GM12891 (cell line): ENCODE measurements at regions not wholly inside any gene's neighbourhood (a gene's known extent, or its start where the extent isn't known, plus 50 kb on each side); places are given as distances from the start of the nearest gene placed in this dataset.
"Not testable (repeated sequence)": the region's sequence is repeated elsewhere in the genome, so short reads cannot be mapped to it uniquely, and the experiment has no call there.

Experiments
- DNase-seq: peaks from one replicate; pipeline ENCODE4 v3.0.0; 2011; ENCODE audit warnings: low spot score; ENCODE audit not compliant: insufficient read length
- FAIRE-seq: peaks from 2 replicates; lab custom pipeline; 2011; peaks lifted over from hg19 to GRCh38; lab: Jason Lieb, UNC
- PAX5 ChIP-seq: IDR thresholded peaks from 2 replicates; pipeline ENCODE4 v1.6.1; 2011; ENCODE audit warnings: low read length, moderate library complexity, mild to moderate bottlenecking; ENCODE audit not compliant: insufficient read depth, severe bottlenecking
- POLR2A ChIP-seq: IDR thresholded peaks from 2 replicates; pipeline ENCODE4 v1.6.1; 2011; ENCODE audit warnings: low read depth, low read length, control low read depth
- POLR2AphosphoS5 ChIP-seq: IDR thresholded peaks from 2 replicates; pipeline ENCODE4 v1.6.1; 2011; ENCODE audit warnings: low read depth, low read length, control low read depth
- POU2F2 ChIP-seq: IDR thresholded peaks from 2 replicates; pipeline ENCODE4 v1.6.1; 2011; ENCODE audit warnings: low read depth, mild to moderate bottlenecking, control low read depth, low read length, moderate library complexity
- SPI1 ChIP-seq: IDR thresholded peaks from 2 replicates; pipeline ENCODE4 v1.6.1; 2011; ENCODE audit warnings: low read depth, low read length, control low read depth
- TAF1 ChIP-seq: IDR thresholded peaks from 2 replicates; pipeline ENCODE4 v1.6.1; 2011; ENCODE audit warnings: low read depth, low read length, control low read depth

GRCh38 chr13:90246687-90247345, 1100.7 kb upstream of the MIR17HG start:
- TF ChIP-seq POLR2AphosphoS5 (no peak), TAF1 (no peak), SPI1 (no peak), POU2F2 (no peak), PAX5 (no peak), POLR2A (no peak)
- DNase-seq (no peak), FAIRE-seq (no peak)

DNA sequence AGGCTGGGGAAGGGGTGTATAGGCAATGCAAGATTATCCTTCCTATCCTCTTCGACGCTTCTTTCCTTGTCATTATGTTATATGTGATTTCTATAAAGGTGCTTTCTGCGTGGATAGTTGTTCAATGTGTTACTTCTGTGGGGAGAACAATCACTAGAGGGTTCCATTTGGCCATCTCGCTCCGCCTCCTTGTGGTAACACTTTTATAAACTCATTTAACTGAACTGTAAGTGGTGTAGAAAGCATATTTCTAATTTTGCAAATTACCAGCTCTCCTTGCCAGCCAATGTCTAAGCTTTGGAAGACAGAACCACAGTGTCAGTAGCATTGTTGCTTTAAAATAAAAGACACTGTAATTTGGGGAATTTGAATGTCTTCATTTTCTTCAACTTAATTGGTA, 1093.7 kb upstream of the MIR17HG start:
- no peak for FAIRE-seq
- DNase-seq: no peak
- TF ChIP-seq POLR2AphosphoS5 (no peak), POU2F2 (no peak), PAX5 (no peak), POLR2A (no peak), TAF1 (no peak), SPI1 (no peak)

- FAIRE-seq (no peak), DNase-seq (no peak)
- no peak for TF ChIP-seq SPI1
- TF ChIP-seq POLR2A: no peak
Measured at GRCh38 chr13:90254437-90254836, 1093.0 kb upstream of the MIR17HG start.

DNA sequence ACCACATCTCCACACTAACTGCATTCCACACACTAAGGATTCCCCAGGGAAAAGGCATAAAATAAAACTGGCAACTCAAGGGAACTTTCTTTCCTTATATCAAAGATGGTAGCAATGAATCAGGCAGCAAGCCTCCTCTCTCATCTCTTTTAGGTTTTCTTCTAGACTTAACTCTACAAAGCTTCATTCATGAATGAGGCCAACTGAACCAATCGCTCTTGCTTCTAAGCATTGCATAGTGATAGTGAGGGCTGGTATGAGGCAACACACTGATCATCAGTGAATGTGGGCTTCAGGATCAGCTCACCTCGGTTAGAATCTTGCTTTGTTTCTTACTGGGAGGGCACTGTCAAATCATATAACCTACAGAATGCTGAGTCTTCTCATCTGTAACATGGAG, 1090.7 kb upstream of the MIR17HG start:
- DNase-seq (no peak), FAIRE-seq (no peak)
- no peak for TF ChIP-seq SPI1
- no peak for TF ChIP-seq POLR2A
- TF ChIP-seq PAX5: no peak
- TF ChIP-seq POLR2AphosphoS5: no peak
- no peak for TF ChIP-seq TAF1
- TF ChIP-seq POU2F2: no peak

GRCh38 chr13:90258129-90258528, 1089.4 kb upstream of the MIR17HG start:
- DNase-seq (no peak), FAIRE-seq (no peak)
- TF ChIP-seq SPI1 (no peak), POU2F2 (no peak), POLR2AphosphoS5 (no peak)

DNA sequence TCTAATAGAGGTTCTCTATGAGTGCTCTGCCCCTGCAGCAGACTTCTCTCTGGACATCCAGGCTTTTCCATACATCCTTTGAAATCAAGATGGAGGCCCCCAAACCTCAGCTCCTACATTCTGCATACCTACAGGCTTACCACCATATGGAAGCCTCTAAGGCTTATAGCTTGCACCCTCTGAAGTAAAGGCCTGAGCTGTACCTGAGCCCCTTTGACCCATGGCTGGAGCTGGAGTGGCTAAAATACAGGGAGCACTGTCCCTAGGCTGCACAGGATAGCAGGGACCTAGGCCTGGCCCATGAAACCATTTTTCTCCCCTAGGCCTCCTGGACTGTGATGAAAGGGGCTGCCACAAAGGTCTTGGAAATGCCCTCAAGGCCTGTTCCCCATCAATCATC, 1086.1 kb upstream of the MIR17HG start:
- TF ChIP-seq POLR2AphosphoS5 (no peak), TAF1 (no peak), PAX5 (no peak), SPI1 (no peak), POU2F2 (no peak), POLR2A (no peak)
- FAIRE-seq (no peak), DNase-seq (no peak)

- TF ChIP-seq POLR2A (no peak), POU2F2 (no peak), TAF1 (no peak), POLR2AphosphoS5 (no peak), PAX5 (no peak), SPI1 (no peak)
Measured at GRCh38 chr13:90270226-90270625, 1077.3 kb upstream of the MIR17HG start.

DNA sequence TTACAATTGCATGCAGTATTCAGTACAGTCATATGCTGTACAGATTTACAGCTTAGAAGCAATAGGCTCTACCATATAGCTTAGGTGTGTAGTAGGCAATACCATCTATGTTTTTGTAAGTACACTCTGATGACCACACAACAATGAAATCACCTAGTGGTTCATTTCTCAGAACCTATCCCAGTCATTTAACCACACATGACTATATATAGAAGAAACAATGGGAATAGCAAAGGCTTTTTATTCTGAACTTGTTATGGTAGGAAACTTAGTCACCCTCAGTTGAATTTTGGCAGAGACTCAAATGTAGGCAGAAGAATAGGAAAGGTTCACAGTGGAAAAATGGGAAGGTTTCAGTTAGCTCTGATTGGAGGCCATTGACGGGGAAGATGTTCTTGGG, 1075.1 kb upstream of the MIR17HG start:
- no peak for DNase-seq
- no peak for FAIRE-seq
- TF ChIP-seq POLR2AphosphoS5: no peak
- no peak for TF ChIP-seq SPI1
- no peak for TF ChIP-seq TAF1
- TF ChIP-seq PAX5: no peak
- no peak for TF ChIP-seq POLR2A
- TF ChIP-seq POU2F2: no peak

More at GRCh38 chr13:90270226-90270625, 1077.3 kb upstream of the MIR17HG start:
- no peak for DNase-seq
- FAIRE-seq: no peak

DNA sequence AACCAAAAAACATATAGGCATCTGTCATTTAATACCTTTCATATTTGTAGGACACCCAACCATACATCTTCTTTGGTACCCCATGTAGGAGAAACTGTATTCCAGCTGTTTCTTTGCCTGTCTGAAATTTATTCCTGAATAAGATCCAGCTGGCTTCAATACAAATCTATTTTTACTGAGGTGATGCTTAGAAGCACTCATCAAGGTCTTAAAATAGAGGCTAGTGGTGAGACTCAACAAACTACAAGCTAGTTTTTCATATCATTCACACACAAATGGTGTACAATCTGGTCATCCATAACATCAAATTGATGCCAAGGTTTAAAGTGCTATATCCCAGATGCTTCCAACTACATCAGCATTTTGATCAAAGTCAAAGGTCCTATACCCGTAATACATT, 1071.3 kb upstream of the MIR17HG start:
- FAIRE-seq: no peak
- DNase-seq: no peak
- TF ChIP-seq POLR2A (no peak), POU2F2 (no peak), TAF1 (no peak), SPI1 (no peak), POLR2AphosphoS5 (no peak), PAX5 (no peak)

DNA sequence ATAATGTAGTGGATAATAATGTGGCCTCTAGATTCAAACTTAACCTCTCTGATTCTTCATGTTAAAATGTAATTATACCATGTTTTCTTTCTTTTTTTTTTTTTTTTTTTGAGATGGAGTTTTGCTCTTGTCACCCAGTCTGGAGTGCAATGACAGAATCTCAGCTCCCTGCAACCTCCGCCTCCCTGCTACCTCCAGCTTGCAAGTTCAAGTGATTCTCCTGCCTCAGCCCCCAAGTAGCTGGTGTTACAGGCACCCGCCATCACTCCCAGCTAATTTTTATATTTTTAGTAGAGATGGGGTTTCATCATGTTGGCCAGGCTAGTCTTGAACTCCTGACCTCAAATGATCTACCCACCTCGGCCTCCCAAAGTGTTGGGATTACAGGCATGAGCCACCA, 1069.3 kb upstream of the MIR17HG start:
- not testable (repeated sequence) for FAIRE-seq, DNase-seq
